Thyroid gland (tissue), 4 donors: ENCODE measurements at regions not wholly inside any gene's neighbourhood (a gene's known extent, or its start where the extent isn't known, plus 50 kb on each side); places are given as distances from the start of the nearest gene placed in this dataset.

ENCODE experiments used
- CTCF ChIP-seq, 6 experiments: fragments of 200-600 bp in 3 of 6; fragments of 450-650 bp in 3 of 6; sonication (generic) in 3 of 6; IDR thresholded peaks; one replicate each; pipeline ENCODE4 v1.5.1; 2016 to 2019; ENCODE audit warnings: antibody characterized with exemption in 6 of 6, mild to moderate bottlenecking in 2 of 6, inconsistent platforms in 1 of 6, moderate library complexity in 1 of 6
- POLR2A ChIP-seq, 2 donors: fragments of 450-650 bp; IDR thresholded peaks; one replicate each; pipeline ENCODE4 v1.6.1; 2017; ENCODE audit warnings: antibody characterized with exemption in 2 of 2, mild to moderate bottlenecking in 2 of 2, moderate library complexity in 1 of 2

DNA sequence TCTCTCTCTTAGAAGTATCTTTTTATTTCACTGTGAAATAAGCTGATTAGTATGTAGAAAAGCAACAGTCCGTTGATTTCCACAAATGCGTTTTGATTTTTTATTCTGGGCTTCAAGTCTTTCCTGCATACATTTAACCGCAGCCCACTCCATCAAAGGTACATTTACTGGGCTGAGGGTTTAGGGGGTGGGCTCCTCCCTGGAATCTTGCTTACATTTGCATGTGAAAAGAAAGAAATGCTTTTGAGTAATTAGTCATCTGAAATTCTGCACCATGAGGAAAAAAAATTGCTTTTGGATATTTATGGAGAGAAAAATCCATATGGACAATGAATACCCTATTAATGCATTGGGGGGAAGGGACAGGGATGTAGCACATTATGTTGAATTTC is 178.3 kb upstream of the MCHR2 start:
- no peak for TF ChIP-seq CTCF (IDR thresholded peaks at IDR 0.05)
- no peak for TF ChIP-seq POLR2A (IDR thresholded peaks at IDR 0.05)
